MM.1S (cell line): ENCODE measurements at regions not wholly inside any gene's neighbourhood (a gene's known extent, or its start where the extent isn't known, plus 50 kb on each side); places are given as distances from the start of the nearest gene placed in this dataset.
"Not testable (repeated sequence)": the region's sequence is repeated elsewhere in the genome, so short reads cannot be mapped to it uniquely, and the experiment has no call there.

Experiments
- DNase-seq: peaks from one replicate; pipeline ENCODE4 v3.0.0-alpha.2; 2015
- H2AFZ ChIP-seq: fragments of 300-600 bp; sonication (generic); 2 replicates; pipeline ENCODE4 v1.6.0; 2016; ENCODE audit warnings: antibody characterized with exemption, low read length
- H3F3A ChIP-seq: fragments of 300-600 bp; sonication (generic); 2 replicates; pipeline ENCODE4 v1.6.1; 2016; ENCODE audit warnings: mild to moderate bottlenecking, antibody characterized with exemption, low read length, moderate library complexity, mixed read lengths; ENCODE audit not compliant: insufficient read depth
- H3K27ac ChIP-seq: fragments of 300-600 bp; sonication (generic); 2 replicates; pipeline ENCODE4 v1.5.1; 2016; ENCODE audit warnings: mild to moderate bottlenecking, low read length
- H3K27me3 ChIP-seq: fragments of 300-600 bp; sonication (generic); replicated peaks from 2 replicates; pipeline ENCODE4 v1.6.0; 2016; ENCODE audit warnings: low read length; ENCODE audit not compliant: insufficient read depth
- H3K36me3 ChIP-seq: fragments of 300-600 bp; sonication (generic); replicated peaks from 2 replicates; pipeline ENCODE4 v1.6.1; 2016; ENCODE audit warnings: mild to moderate bottlenecking, low read length, mixed read lengths; ENCODE audit not compliant: insufficient read depth
- H3K4me1 ChIP-seq: fragments of 300-600 bp; sonication (generic); 2 replicates; pipeline ENCODE4 v1.6.1; 2016; ENCODE audit warnings: low read length, mixed read lengths
- H3K4me2 ChIP-seq: fragments of 300-600 bp; sonication (generic); 2 replicates; pipeline ENCODE4 v1.6.0; 2016; ENCODE audit warnings: low read depth, low read length
- H3K4me3 ChIP-seq: fragments of 300-600 bp; sonication (generic); 2 replicates; pipeline ENCODE4 v1.5.1; 2016; ENCODE audit warnings: low read length, mixed read lengths
- H3K79me2 ChIP-seq: fragments of 300-600 bp; sonication (generic); 2 replicates; pipeline ENCODE4 v1.6.1; 2016; ENCODE audit warnings: mixed run types, low read length, mixed read lengths
- H3K9ac ChIP-seq: fragments of 300-600 bp; sonication (generic); 2 replicates; pipeline ENCODE4 v1.6.1; 2016; ENCODE audit warnings: low read length, mixed read lengths
- H3K9me2 ChIP-seq: fragments of 300-600 bp; sonication (generic); replicated peaks from 2 replicates; pipeline ENCODE4 v1.6.1; 2016; ENCODE audit warnings: mild to moderate bottlenecking, low read length, mixed read lengths; ENCODE audit not compliant: insufficient read depth
- H3K9me3 ChIP-seq: fragments of 300-600 bp; sonication (generic); replicated peaks from 2 replicates; pipeline ENCODE4 v1.6.1; 2016; ENCODE audit warnings: mild to moderate bottlenecking, low read length, mixed read lengths; ENCODE audit not compliant: insufficient read depth
- H4K20me1 ChIP-seq: fragments of 300-600 bp; sonication (generic); 2 replicates; pipeline ENCODE4 v1.6.1; 2016; ENCODE audit warnings: mild to moderate bottlenecking, low read length, moderate library complexity, mixed read lengths; ENCODE audit not compliant: insufficient read depth
- EZH2 ChIP-seq: fragments of 300-600 bp; sonication (generic); optimal IDR thresholded peaks from 2 replicates; pipeline ENCODE3; 2017; ENCODE audit warnings: low read depth, mild to moderate bottlenecking, antibody characterized with exemption, low read length, mixed read lengths
- EZH2phosphoT487 ChIP-seq: fragments of 300-600 bp; sonication (generic); IDR thresholded peaks from 2 replicates; pipeline ENCODE4 v1.6.1; 2018; ENCODE audit warnings: antibody characterized with exemption, low read length
- TF ChIP-seq, protein P1 (sequence below): fragments of 300-600 bp; sonication (generic); IDR thresholded peaks from 2 replicates; pipeline ENCODE4 v1.5.1; 2016; ENCODE audit warnings: antibody characterized with exemption, low read length, mixed read lengths

DNA sequence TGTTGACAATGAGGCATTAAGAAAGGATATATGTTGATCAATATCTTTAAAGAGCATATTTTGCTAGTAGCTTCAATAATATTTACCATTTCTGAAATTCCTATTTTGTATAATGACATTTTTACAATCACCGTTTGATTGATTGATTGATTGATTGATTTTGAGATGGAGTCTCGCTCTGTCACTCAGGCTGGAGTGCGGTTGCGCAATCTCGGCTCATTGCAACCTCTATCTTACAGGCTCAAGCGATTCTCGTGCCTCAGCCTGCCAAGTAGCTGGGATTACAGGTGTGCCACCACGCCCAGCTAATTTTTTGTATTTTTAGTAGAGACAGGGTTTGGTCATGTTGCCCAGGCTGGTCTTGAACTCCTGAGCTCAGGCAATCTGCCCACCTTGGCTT is 150.9 kb upstream of the TEX13D start:
- not testable (repeated sequence) for H3K36me3 ChIP-seq, H3K9me3 ChIP-seq, DNase-seq, H3K4me1 ChIP-seq, H3F3A ChIP-seq, H4K20me1 ChIP-seq, H2AFZ ChIP-seq, H3K27me3 ChIP-seq, H3K9me2 ChIP-seq, H3K27ac ChIP-seq, H3K9ac ChIP-seq, H3K4me3 ChIP-seq, H3K79me2 ChIP-seq, H3K4me2 ChIP-seq

DNA sequence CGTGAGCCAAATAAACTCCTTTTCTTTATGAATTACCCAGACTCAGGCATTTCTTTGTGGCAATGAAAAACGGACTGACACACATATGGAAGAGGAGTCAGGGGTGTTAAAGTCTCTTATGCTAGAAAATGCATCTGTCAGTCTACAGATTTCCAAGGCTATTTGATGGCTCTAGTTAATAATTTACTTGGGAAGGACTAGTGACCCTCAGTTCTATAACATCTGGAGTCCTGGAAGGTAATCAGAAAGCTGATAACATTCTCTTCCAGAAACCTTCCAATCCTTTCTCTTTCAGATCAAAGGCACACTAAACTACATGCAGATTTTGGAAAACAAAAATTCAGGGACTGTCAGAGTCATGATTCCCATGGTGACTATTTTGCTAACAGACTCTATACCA is 142.0 kb upstream of the TEX13D start:
- H3K79me2 ChIP-seq = no peaks in the 10 kb centered on the region
- no peaks in the 10 kb centered on the region for H3K9me2 ChIP-seq
- TF ChIP-seq EZH2phosphoT487 (no peak), EZH2 (no peak)
- TF ChIP-seq, protein P1, sequence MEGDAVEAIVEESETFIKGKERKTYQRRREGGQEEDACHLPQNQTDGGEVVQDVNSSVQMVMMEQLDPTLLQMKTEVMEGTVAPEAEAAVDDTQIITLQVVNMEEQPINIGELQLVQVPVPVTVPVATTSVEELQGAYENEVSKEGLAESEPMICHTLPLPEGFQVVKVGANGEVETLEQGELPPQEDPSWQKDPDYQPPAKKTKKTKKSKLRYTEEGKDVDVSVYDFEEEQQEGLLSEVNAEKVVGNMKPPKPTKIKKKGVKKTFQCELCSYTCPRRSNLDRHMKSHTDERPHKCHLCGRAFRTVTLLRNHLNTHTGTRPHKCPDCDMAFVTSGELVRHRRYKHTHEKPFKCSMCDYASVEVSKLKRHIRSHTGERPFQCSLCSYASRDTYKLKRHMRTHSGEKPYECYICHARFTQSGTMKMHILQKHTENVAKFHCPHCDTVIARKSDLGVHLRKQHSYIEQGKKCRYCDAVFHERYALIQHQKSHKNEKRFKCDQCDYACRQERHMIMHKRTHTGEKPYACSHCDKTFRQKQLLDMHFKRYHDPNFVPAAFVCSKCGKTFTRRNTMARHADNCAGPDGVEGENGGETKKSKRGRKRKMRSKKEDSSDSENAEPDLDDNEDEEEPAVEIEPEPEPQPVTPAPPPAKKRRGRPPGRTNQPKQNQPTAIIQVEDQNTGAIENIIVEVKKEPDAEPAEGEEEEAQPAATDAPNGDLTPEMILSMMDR = no peak
- no peak for DNase-seq
- no peak overlapping the region for H3K4me3 ChIP-seq
- H3K9ac ChIP-seq = no peak overlapping the region
- H4K20me1 ChIP-seq = no peaks in the 10 kb centered on the region
- no peaks in the 10 kb centered on the region for H3K4me1 ChIP-seq
- H2AFZ ChIP-seq = no peak overlapping the region
- no peaks in the 10 kb centered on the region for H3F3A ChIP-seq
- no peak overlapping the region for H3K4me2 ChIP-seq
- H3K27ac ChIP-seq = no peak overlapping the region
- H3K27me3 ChIP-seq = no peaks in the 10 kb centered on the region
- H3K9me3 ChIP-seq = no peaks in the 10 kb centered on the region
- H3K36me3 ChIP-seq = no peaks in the 10 kb centered on the region

DNA sequence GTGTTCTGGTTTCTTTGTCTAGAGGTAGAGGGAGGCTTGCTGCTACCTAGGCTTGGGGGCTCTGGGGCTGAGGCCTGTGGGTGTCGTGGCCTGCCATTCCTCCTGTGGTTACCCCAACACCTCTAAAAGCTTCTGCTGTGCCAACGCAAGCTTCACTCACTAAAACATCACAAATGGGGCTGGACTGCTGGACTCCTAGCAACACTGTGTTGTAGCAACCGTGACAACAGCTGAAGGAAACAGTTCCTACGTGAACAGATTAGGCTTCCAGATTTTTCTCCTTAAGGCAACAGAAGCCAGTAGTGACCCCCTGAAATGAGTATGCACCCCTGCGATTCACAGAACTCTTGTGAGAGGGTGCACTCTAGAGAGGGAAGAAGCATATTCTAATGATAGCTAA is 138.3 kb upstream of the TEX13D start:
- Histone ChIP-seq H3K9me3 (no peaks in the 10 kb centered on the region), H3K36me3 (no peaks in the 10 kb centered on the region), H2AFZ (no peak overlapping the region), H3K4me1 (no peaks in the 10 kb centered on the region), H3K27ac (no peak overlapping the region), H3K4me2 (no peak overlapping the region), H3K79me2 (no peaks in the 10 kb centered on the region), H3K9ac (no peak overlapping the region), H3K9me2 (no peaks in the 10 kb centered on the region), H4K20me1 (no peaks in the 10 kb centered on the region), H3K27me3 (no peaks in the 10 kb centered on the region), H3K4me3 (no peak overlapping the region), H3F3A (no peaks in the 10 kb centered on the region)
- no peak for DNase-seq
- TF ChIP-seq EZH2 (no peak), EZH2phosphoT487 (no peak)
- TF ChIP-seq, protein P1 = no peak

DNA sequence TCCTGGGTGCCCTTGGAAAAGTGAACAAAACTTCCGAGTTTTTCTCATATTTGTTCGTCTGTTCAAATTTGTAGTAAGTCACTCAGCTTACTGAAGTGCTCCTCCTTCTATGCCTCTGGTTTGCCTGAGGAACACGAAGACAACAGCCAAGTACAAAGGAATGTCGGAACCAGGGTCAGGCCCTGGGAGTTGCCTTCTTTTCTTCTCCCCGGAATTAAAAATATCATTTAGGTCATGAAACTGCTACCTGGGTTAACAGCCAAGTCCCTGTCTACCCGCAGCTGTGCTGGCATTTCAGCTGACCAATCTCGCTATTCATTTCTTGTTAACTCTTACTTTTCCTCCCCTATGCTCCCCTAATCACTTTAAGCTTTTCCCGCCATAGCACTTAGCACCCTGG is 137.6 kb upstream of the TEX13D start:
- Histone ChIP-seq H3K27ac (no peak overlapping the region), H2AFZ (no peak overlapping the region), H3K36me3 (no peaks in the 10 kb centered on the region), H3K4me2 (no peak overlapping the region), H3K4me1 (no peaks in the 10 kb centered on the region), H4K20me1 (no peaks in the 10 kb centered on the region), H3K9me3 (no peaks in the 10 kb centered on the region), H3K9me2 (no peaks in the 10 kb centered on the region), H3F3A (no peaks in the 10 kb centered on the region), H3K9ac (no peak overlapping the region), H3K79me2 (no peaks in the 10 kb centered on the region), H3K4me3 (no peak overlapping the region), H3K27me3 (no peaks in the 10 kb centered on the region)
- DNase-seq = no peak
- TF ChIP-seq EZH2 (no peak), EZH2phosphoT487 (no peak)
- TF ChIP-seq, protein P1 = no peak
